ENCODE measurements at regions not wholly inside any gene's neighbourhood (a gene's known extent, or its start where the extent isn't known, plus 50 kb on each side); places are given as distances from the start of the nearest gene placed in this dataset.

- ChIA-PET CTCF (interaction anchor here (0.6 kb wide), 1 partner anchor 1638 kb away, joined by 3 read pairs; no protein-coding TSS in a partner anchor), POLR2A (no interaction called here)
- FAIRE-seq (no peak), DNase-seq (ENCODE audit: low read depth in 1 of 2, low spot score in 1 of 2) (no peak), ATAC-seq (no peak)
- H3K27ac ChIP-seq = no peak overlapping the region; a peak in 1 of 6 replicates
- TF ChIP-seq CTCF (IDR thresholded peaks at IDR 0.05) (no peak), MAFK (IDR thresholded peaks at IDR 0.05; ENCODE audit: partially characterized antibody) (no peak), MYC (IDR thresholded peaks at IDR 0.05; ENCODE audit: borderline replicate concordance, low read length) (no peak), ZSCAN20 (CRISPR knock-in tag; IDR thresholded peaks at IDR 0.05) (no peak), KDM1A (IDR thresholded peaks at IDR 0.05; ENCODE audit: low read depth) (no peak), CHD4 (IDR thresholded peaks at IDR 0.05; ENCODE audit: borderline replicate concordance) (no peak), NFE2L2 (conservative IDR thresholded peaks at IDR 0.05; ENCODE audit: low read length) (no peak), TFCP2L1 (CRISPR knock-in tag; IDR thresholded peaks at IDR 0.05) (no peak), KDM5A (IDR thresholded peaks at IDR 0.05) (no peak), CEBPB (IDR thresholded peaks at IDR 0.05) (no peak), RCOR1 (IDR thresholded peaks at IDR 0.05; ENCODE audit: low read depth, low read length) (no peak), NPAS2 (CRISPR knock-in tag; IDR thresholded peaks at IDR 0.05; ENCODE audit: borderline replicate concordance) (no peak), HEYL (CRISPR knock-in tag; IDR thresholded peaks at IDR 0.05) (no peak), HOXB13 (CRISPR knock-in tag; IDR thresholded peaks at IDR 0.05; ENCODE audit: low read depth) (no peak), MAX (IDR thresholded peaks at IDR 0.05) (no peak), EP300 (IDR thresholded peaks at IDR 0.05) (no peak), NR3C1 (IDR thresholded peaks at IDR 0.05) (no peak)
- H3K9me3 ChIP-seq = no peaks in the 10 kb centered on the region
- 74% methylated on average over 6 of the region's 6 CpGs for WGBS (ENCODE audit: missing lambda C conversion rate)
- no peak overlapping the region for H3K4me3 ChIP-seq
- peaks cover 29% of the 10 kb centered on the region for H3K4me1 ChIP-seq
- H3K4me2 ChIP-seq = no peak overlapping the region
These were observed 180.3 kb downstream of the C9orf152 start for GRCh38 chr9:110027671-110028081.

- Histone ChIP-seq H3K4me2 (no peak overlapping the region), H3K4me1 (peaks cover 32% of the 10 kb centered on the region), H3K4me3 (no peak overlapping the region), H3K9me3 (no peaks in the 10 kb centered on the region), H3K27ac (no peak overlapping the region; a peak in 1 of 6 replicates)
- ChIA-PET POLR2A (no interaction called here), CTCF (interaction anchor here (0.8 to 1.8 kb wide), 4 partner anchors 9 to 125 kb away, joined by 3 to 5 read pairs (median 4); no protein-coding TSS in a partner anchor)
- FAIRE-seq = no peak
- WGBS (ENCODE audit: missing lambda C conversion rate) = 65% methylated on average over 5 of the region's 5 CpGs
- ATAC-seq = no peak
- no peak for DNase-seq (ENCODE audit: low read depth in 1 of 2, low spot score in 1 of 2)
- TF ChIP-seq TFCP2L1 (CRISPR knock-in tag; IDR thresholded peaks at IDR 0.05) (no peak), ESRRA (IDR thresholded peaks at IDR 0.05; ENCODE audit: borderline replicate concordance, low read length) (no peak), RCOR1 (IDR thresholded peaks at IDR 0.05; ENCODE audit: low read depth, low read length) (no peak), JUN (IDR thresholded peaks at IDR 0.05) (no peak), POLR2AphosphoS2 (conservative IDR thresholded peaks at IDR 0.05; ENCODE audit: low read length) (no peak), HOXB13 (CRISPR knock-in tag; IDR thresholded peaks at IDR 0.05; ENCODE audit: low read depth) (no peak), CEBPB (IDR thresholded peaks at IDR 0.05) (no peak)
These were observed 179.7 kb downstream of the C9orf152 start for GRCh38 chr9:110028271-110028670.

- no peak for DNase-seq (ENCODE audit: low read depth in 1 of 2, low spot score in 1 of 2)
- FAIRE-seq = no peak
- no peak for ATAC-seq
- Histone ChIP-seq H3K4me3 (no peak overlapping the region), H3K4me2 (peak overlapping the region; percentile 41; the same call in 2 of the 3 replicates), H3K4me1 (peaks cover 34% of the 10 kb centered on the region), H3K9me3 (no peaks in the 10 kb centered on the region), H3K27ac (peak overlapping the region in 1 of 2 experiments; percentile 42; a peak in 1 of 6 replicates)
- POLR2A ChIA-PET = interaction anchor here (0.6 kb wide), 1 partner anchor 219 kb away, joined by 3 read pairs; no protein-coding TSS in a partner anchor
- 80% methylated on average over 3 of the region's 3 CpGs for WGBS (ENCODE audit: missing lambda C conversion rate)
- no peak for TF ChIP-seq ESRRA (IDR thresholded peaks at IDR 0.05; ENCODE audit: borderline replicate concordance, low read length)
- no peak for TF ChIP-seq JUNB (IDR thresholded peaks at IDR 0.05)
- no peak for TF ChIP-seq NR3C1 (IDR thresholded peaks at IDR 0.05)
- no peak for TF ChIP-seq HEYL (CRISPR knock-in tag; IDR thresholded peaks at IDR 0.05)
- no peak for TF ChIP-seq RFX5 (IDR thresholded peaks at IDR 0.05)
- CTCF ChIA-PET = interaction anchor here (0.8 to 1.8 kb wide), 4 partner anchors 8 to 125 kb away, joined by 3 to 5 read pairs (median 4); no protein-coding TSS in a partner anchor
These were observed 179.3 kb downstream of the C9orf152 start for GRCh38 chr9:110028676-110029075.

All from A549 (cell line).